ENCODE measurements at regions not wholly inside any gene's neighbourhood (a gene's known extent, or its start where the extent isn't known, plus 50 kb on each side); places are given as distances from the start of the nearest gene placed in this dataset.
"Not testable (repeated sequence)": the region's sequence is repeated elsewhere in the genome, so short reads cannot be mapped to it uniquely, and the experiment has no call there.

DNA sequence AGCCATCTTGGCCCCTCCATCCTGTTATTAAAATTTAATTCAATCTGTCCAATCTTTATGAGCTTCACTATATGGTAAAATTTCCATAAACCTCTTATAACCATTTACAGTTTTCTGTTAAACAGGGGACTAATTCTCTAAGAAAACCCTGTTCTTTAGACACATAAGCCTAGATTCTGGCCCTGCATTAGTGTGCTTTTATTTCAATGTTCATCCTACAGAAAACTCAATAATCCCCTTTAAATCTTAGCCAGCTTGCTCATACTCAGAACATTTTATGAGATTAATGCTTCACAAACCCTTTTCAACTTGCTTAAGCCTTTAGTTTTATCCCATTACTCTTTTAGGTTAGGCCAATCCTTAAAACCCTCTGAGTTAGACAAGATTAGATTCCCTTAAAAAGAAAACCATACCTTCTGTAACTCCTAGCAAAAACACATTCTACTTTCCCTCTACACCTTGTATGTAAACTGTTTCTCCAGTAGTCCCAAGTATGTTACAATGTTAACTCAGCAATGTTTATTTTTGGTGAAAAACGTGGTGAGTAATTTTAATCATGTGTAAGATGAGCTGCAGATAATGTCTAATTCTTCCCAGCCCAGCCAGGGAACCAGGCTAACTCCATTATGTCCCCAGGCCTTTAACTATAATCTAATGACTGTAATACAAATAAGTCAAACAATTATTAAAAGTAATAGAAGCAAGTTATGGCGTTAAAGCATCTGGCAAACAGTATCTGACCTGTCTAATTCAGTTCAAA is 1953.4 kb upstream of the LRRTM1 start:
- DNase-seq: no peak

- no peak for DNase-seq
These were observed 1952.6 kb upstream of the LRRTM1 start for GRCh38 chr2:82256983-82257632.

DNA sequence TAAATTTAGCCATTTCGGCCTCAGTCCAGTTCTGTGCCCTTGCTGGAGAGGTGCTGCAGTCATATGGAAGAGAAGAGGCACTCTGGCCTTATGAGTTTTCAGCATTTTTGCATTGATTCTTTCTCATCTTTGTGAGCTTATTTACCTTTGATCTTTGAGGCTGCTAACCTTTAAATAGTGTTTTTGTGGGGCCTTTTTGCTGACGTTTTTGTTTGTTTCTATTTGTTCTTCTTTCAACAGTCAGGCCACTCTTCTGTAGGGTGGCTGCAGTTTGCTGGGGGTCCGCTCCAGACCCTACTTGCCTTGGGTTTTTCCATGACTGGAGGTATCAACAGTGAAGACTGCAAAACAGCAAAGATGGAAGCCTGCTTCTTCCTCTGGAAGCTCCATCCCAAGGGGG is 1951.7 kb upstream of the LRRTM1 start:
- DNase-seq: no peak

- no peak for DNase-seq
These were observed 1950.2 kb upstream of the LRRTM1 start for GRCh38 chr2:82254728-82255127.

GRCh38 chr2:82246220-82246775 is 1941.7 kb upstream of the LRRTM1 start:
- no peak for DNase-seq

- DNase-seq: no peak
These were observed 1934.6 kb upstream of the LRRTM1 start for GRCh38 chr2:82239176-82239575.

DNA sequence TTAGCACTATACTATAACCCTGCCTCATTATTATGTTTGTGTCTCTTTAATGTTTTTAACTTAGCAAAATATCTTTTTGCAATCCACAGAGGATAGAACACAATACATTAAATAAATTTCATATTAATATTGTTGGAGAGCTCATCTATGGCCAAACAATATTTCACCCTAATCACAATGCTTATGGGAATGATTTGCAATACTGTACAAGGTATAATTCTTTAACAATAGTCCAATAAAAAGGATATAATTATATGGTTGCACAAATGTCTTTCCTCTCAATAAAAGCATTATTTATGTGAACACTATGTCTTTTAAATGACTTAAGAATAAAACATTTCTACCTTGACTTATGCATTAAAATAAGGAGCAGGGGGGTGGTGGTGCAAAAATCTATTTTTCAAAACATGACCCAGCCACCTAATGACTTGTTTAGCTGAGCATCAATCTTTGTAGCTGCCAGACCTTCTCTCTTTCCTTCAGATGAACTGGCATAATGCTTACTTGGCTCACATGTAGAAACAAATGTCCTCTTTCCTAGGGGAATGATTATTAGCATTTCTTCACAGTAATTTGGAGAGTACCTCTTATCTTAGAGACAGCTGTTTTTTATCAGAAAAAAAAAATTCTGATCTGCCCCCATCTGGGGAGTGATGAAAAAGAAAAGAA is 1933.6 kb upstream of the LRRTM1 start:
- DNase-seq: no peak

GRCh38 chr2:82234283-82234874 is 1929.8 kb upstream of the LRRTM1 start:
- no peak for DNase-seq

- DNase-seq: no peak
These were observed 1929.3 kb upstream of the LRRTM1 start for GRCh38 chr2:82233806-82234205.

DNA sequence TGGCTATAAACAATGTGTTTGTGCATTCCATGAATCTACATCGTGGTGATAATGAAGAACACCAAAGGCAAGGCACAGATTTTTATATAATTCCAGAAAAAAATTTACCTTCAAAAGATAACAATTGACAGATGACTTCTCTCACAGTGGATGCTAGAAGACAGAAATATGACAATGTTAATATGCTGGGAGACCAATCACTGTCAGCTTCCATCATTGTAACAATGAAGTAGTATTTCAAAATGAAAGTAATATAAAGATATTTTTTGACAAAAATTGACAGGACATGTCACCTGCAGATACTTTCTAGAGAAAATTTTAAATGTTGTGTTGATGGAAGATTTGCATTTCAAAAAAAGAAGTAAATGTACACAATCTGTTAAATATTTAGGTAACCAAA is 1925.9 kb upstream of the LRRTM1 start:
- DNase-seq: no peak

DNA sequence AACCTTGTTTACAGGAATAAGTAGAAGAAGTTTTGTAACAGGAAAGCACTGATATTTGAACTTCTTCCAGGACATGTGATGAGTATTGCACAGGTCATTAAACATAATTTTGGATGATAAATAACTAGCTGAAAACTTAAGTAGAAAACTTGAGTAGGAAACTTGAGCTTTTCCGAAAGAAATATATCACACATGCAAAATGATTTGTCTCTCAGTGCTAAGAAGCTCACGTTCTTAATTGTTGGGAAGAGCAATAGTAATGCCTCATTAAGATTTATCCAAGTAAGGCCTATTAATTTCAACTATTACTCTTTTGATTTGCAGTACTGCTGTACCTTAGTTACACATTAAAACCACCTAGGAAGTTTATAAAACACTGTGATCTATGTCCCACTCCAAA is 1921.9 kb upstream of the LRRTM1 start:
- DNase-seq: no peak

DNA sequence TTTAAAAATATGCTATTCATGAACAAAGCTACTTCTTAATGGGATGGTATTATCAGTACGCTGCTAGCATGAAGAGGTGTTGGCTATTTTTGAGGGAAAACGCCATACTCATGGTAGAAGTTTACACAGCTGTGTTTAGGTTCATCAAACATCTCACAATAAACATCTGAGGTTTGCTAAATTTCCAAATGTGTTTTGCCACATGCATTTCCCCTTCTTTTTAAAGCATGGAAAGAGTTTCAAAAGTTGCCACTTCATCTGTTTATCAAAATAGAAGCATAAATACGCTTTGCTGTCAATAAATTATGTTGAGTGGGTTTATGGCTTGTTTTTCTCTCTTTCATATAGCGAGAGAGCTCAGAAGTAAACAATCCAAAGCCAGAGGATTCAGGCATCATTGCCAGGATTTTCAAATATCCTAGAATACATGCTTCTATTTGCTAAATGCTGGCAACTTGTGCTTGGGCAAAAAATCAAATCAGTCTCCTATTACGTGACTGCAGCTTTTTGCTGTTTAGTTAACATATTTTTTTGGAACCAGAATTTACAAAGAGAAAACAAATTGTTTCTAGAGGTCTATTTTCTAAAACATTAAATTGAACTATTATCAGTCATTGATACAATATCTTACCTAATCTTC is 1919.9 kb upstream of the LRRTM1 start:
- no peak for DNase-seq

- no peak for DNase-seq
These were observed 1910.7 kb upstream of the LRRTM1 start for GRCh38 chr2:82215212-82215611.

- DNase-seq: no peak
These were observed 1894.9 kb upstream of the LRRTM1 start for GRCh38 chr2:82199493-82199852.

- no peak for DNase-seq
These were observed 1894.4 kb upstream of the LRRTM1 start for GRCh38 chr2:82198809-82199492.

- no peak for DNase-seq
These were observed 1877.7 kb upstream of the LRRTM1 start for GRCh38 chr2:82182270-82182669.

DNA sequence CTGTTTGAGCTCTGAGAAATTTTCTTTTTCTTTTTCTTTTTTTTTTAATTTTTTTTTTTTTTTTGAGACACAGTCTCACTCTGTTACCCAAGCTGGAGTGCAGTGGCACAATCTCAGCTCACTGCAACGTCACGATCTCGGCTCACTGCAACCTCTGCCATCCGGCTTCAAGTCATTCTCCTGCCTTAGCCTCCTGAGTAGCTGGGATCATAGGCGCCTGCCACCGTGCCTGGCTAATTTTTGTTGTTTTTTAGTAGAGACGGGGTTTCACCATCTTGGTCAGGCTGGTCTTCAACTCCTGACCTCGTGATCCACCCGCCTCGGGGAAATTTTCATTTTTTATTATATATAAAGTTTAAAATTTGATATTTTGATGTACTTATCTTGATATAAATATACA is 1870.7 kb upstream of the LRRTM1 start:
- not testable (repeated sequence) for DNase-seq

DNA sequence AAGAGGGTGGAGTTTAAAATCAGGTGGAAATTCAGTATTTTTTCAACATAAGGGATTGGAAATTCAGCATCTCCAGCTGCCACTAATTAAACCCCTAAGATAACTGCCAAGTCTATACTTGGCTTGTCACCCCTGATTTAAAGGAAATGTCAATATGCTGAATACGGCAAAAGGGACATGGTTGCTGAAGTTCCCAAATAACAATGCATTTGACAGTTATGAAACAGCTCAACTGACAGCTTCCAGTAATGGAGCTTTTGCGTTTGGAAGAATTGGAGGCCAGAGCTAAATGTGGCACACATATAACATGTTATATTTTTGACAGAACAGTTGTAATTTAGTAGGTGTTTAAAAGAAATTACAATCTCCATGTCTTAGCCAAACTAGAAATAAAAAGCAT is 1867.9 kb upstream of the LRRTM1 start:
- no peak for DNase-seq

DNA sequence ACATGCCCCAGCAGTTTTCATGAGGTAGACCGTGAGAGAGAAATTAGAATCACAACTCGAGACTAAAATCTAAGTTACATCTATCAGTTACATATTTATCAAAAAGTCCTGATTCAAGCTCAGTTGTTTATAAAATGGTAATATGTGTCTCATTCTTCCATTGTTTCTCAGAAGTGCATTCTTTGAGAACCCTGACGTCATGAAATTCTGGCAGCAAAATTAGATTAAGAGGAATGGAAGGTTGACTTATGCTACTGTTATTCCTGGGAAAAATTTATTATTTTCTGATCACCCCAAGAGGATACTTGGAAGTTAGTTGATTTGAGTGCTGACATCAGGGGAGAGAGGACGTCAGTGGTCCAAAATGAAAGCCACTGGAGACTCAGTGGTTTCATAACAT is 1864.8 kb upstream of the LRRTM1 start:
- DNase-seq: no peak

- DNase-seq: no peak
These were observed 1860.8 kb upstream of the LRRTM1 start for GRCh38 chr2:82165377-82165776.

DNA sequence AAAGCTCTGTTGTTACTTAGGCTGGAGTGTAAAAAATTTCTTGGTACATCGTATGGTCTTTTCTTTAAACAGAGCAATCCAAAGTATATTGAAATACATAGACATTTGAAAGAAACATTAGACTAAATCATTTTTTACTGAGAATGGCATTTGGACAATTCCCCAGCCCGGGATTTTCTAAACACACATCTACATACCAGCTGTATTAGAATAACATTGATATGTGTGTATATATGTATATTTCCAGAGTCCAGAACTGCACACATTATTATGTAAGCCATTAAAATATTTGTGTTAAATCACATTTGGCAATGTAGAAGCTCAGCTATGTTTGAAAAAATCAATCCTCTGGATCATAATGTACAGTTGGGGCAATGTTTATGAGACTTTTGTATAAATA is 1853.6 kb upstream of the LRRTM1 start:
- no peak for DNase-seq

DNA sequence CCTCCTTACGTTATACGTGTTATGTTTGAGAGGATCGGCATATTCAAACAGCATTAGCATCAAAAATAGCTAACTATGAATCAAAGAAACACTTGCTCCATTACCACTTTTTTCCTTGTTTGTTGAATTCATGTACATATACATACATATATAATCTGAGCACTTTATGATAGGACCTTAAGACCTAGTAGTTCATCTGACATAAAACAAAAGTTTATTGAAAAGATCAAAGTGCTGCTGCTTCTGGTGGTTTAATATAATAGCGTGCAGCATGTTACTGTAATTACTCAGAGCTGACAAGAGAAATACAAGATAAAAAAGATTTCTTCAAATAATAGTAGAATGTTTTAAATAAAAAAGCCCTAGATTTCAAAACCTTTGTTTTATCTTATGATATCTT is 1850.9 kb upstream of the LRRTM1 start:
- DNase-seq: no peak

- DNase-seq: no peak
These were observed 1838.8 kb upstream of the LRRTM1 start for GRCh38 chr2:82143343-82143742.
